H9 (cell line): ENCODE measurements at regions not wholly inside any gene's neighbourhood (a gene's known extent, or its start where the extent isn't known, plus 50 kb on each side); places are given as distances from the start of the nearest gene placed in this dataset.

Experiments used
- DNase-seq: peaks from one replicate; pipeline ENCODE4 v3.0.0-alpha.2; 2017
- H2AFZ ChIP-seq: one replicate; pipeline ENCODE4 v1.6.1; 2013; ENCODE audit warnings: mild to moderate bottlenecking, low read length, control low read depth, moderate library complexity
- H2AK5ac ChIP-seq: 2 replicates; pipeline ENCODE4 v1.6.1; 2013; ENCODE audit warnings: low read length, control low read depth, mixed read lengths; ENCODE audit not compliant: insufficient read length
- H2BK120ac ChIP-seq: one replicate; pipeline ENCODE4 v1.6.1; 2013; ENCODE audit warnings: low read depth, mild to moderate bottlenecking, low read length, control low read depth, inconsistent platforms; ENCODE audit not compliant: poor library complexity, severe bottlenecking
- H2BK12ac ChIP-seq: 2 replicates; pipeline ENCODE4 v1.6.1; 2013; ENCODE audit warnings: low read length, control low read depth, mixed read lengths, low read depth; ENCODE audit not compliant: insufficient read length
- H2BK15ac ChIP-seq: 2 replicates; pipeline ENCODE4 v1.6.1; 2013; ENCODE audit warnings: low read depth, low read length, control low read depth
- H2BK20ac ChIP-seq: one replicate; pipeline ENCODE4 v1.6.1; 2013; ENCODE audit warnings: low read depth, mild to moderate bottlenecking, low read length, control low read depth, inconsistent platforms; ENCODE audit not compliant: poor library complexity, severe bottlenecking
- H2BK5ac ChIP-seq: 2 replicates; pipeline ENCODE4 v1.6.1; 2013; ENCODE audit warnings: low read length, control low read depth, mixed read lengths; ENCODE audit not compliant: insufficient read length
- H3K14ac ChIP-seq: 2 replicates; pipeline ENCODE4 v1.6.1; 2013; ENCODE audit warnings: low read length, control low read depth; ENCODE audit not compliant: insufficient read depth
- H3K18ac ChIP-seq: 2 replicates; pipeline ENCODE4 v1.6.1; 2013; ENCODE audit warnings: low read depth, mild to moderate bottlenecking, mixed read lengths, low read length, control low read depth; ENCODE audit not compliant: insufficient read length
- H3K23ac ChIP-seq: 2 replicates; pipeline ENCODE4 v1.6.1; 2013; ENCODE audit warnings: low read length, control low read depth, mixed read lengths, low read depth; ENCODE audit not compliant: insufficient read length
- H3K23me2 ChIP-seq: 2 replicates; pipeline ENCODE4 v1.6.1; 2013; ENCODE audit warnings: low read depth, mild to moderate bottlenecking, mixed read lengths, low read length, control low read depth; ENCODE audit not compliant: insufficient read length, poor library complexity, severe bottlenecking
- H3K27ac ChIP-seq: 2 replicates; pipeline ENCODE4 v1.5.1; 2013; ENCODE audit warnings: low read length, control low read depth, mixed read lengths, low read depth; ENCODE audit not compliant: insufficient read length
- H3K27me3 ChIP-seq: 2 replicates; pipeline ENCODE4 v1.6.1; 2013; ENCODE audit warnings: low read length, control low read depth, inconsistent platforms; ENCODE audit not compliant: insufficient read depth
- H3K4ac ChIP-seq: 2 replicates; pipeline ENCODE4 v1.6.1; 2013; ENCODE audit warnings: low read depth, mild to moderate bottlenecking, control low read depth, inconsistent platforms, low read length, moderate library complexity
- H3K4me1 ChIP-seq: 2 replicates; pipeline ENCODE4 v1.6.1; 2013; ENCODE audit warnings: low read length, control low read depth, inconsistent platforms; ENCODE audit not compliant: insufficient read depth
- H3K4me2 ChIP-seq: 2 replicates; pipeline ENCODE4 v1.6.1; 2013; ENCODE audit warnings: low read length, control low read depth, mixed read lengths; ENCODE audit not compliant: insufficient read length, insufficient read depth
- H3K56ac ChIP-seq: 2 replicates; pipeline ENCODE4 v1.6.1; 2013; ENCODE audit warnings: low read depth, mild to moderate bottlenecking, mixed read lengths, low read length, control low read depth; ENCODE audit not compliant: insufficient read length
- H3K79me1 ChIP-seq: 2 replicates; pipeline ENCODE4 v1.6.1; 2013; ENCODE audit warnings: low read depth, mild to moderate bottlenecking, moderate library complexity, low read length, control low read depth, inconsistent platforms; ENCODE audit not compliant: insufficient read depth, poor library complexity, severe bottlenecking
- H3K79me2 ChIP-seq: 2 replicates; pipeline ENCODE4 v1.6.1; 2013; ENCODE audit warnings: low read length, control low read depth, inconsistent platforms; ENCODE audit not compliant: insufficient read depth
- H3K9ac ChIP-seq: 2 replicates; pipeline ENCODE4 v1.6.1; 2013; ENCODE audit warnings: low read length, control low read depth, mixed read lengths; ENCODE audit not compliant: insufficient read length; ENCODE audit errors: extremely low read depth
- H3K9me3 ChIP-seq: one replicate; pipeline ENCODE4 v1.6.1; 2013; ENCODE audit warnings: low read depth, low read length, inconsistent platforms; ENCODE audit not compliant: control insufficient read depth
- H3T11ph ChIP-seq: one replicate; pipeline ENCODE4 v1.6.1; 2013; ENCODE audit warnings: mild to moderate bottlenecking, low read length, control low read depth, inconsistent platforms
- H4K20me1 ChIP-seq: one replicate; pipeline ENCODE4 v1.6.1; 2013; ENCODE audit not compliant: control insufficient read depth, insufficient read length, insufficient read depth
- H4K5ac ChIP-seq: 2 replicates; pipeline ENCODE4 v1.6.1; 2013; ENCODE audit warnings: low read depth, mild to moderate bottlenecking, mixed read lengths, low read length, control low read depth; ENCODE audit not compliant: insufficient read length
- H4K8ac ChIP-seq: replicated peaks from 2 replicates; pipeline ENCODE4 v1.6.1; 2013; ENCODE audit warnings: low read length, control low read depth, mixed read lengths, low read depth; ENCODE audit not compliant: insufficient read length
- H4K91ac ChIP-seq: 2 replicates; pipeline ENCODE4 v1.6.1; 2013; ENCODE audit warnings: low read depth, mild to moderate bottlenecking, moderate library complexity, mixed read lengths, low read length, control low read depth; ENCODE audit not compliant: insufficient read length
- H3K27ac Mint-ChIP-seq, 3 experiments: 2 replicates in 2 of 3; 3 replicates in 1 of 3; pipeline ENCODE4 v1.8.0; 2020 to 2021; ENCODE audit warnings: mixed read lengths in 3 of 3, mild to moderate bottlenecking in 1 of 3, moderate library complexity in 1 of 3
- H3K27me3 Mint-ChIP-seq: 2 replicates; pipeline ENCODE4 v1.8.0; 2021; ENCODE audit warnings: low read depth, mild to moderate bottlenecking, moderate library complexity, mixed read lengths
- H3K36me3 Mint-ChIP-seq, 3 experiments: 2 replicates in 2 of 3; 3 replicates in 1 of 3; pipeline ENCODE4 v1.8.0; 2020 to 2021; ENCODE audit warnings: low read depth in 3 of 3, mixed read lengths in 3 of 3; ENCODE audit not compliant: insufficient read depth in 1 of 3
- H3K4me1 Mint-ChIP-seq, 2 experiments: 2 replicates each; pipeline ENCODE4 v1.8.0; 2020; ENCODE audit warnings: mixed read lengths in 2 of 2
- H3K4me3 Mint-ChIP-seq, 2 experiments: 2 replicates in 1 of 2; 3 replicates in 1 of 2; pipeline ENCODE4 v1.8.0; 2020 to 2021; ENCODE audit warnings: mild to moderate bottlenecking in 2 of 2, mixed read lengths in 2 of 2, moderate library complexity in 1 of 2
- H3K9me3 Mint-ChIP-seq, 2 experiments: 2 replicates in 1 of 2; 3 replicates in 1 of 2; pipeline ENCODE4 v1.8.0; 2020; ENCODE audit warnings: mild to moderate bottlenecking in 2 of 2, mixed read lengths in 2 of 2, moderate library complexity in 1 of 2
- CTCF ChIP-seq: fragments of 200-600 bp; sonication (generic); conservative IDR thresholded peaks from 3 replicates; pipeline ENCODE4 v1.8.0; 2021; ENCODE audit warnings: antibody characterized with exemption, mild to moderate bottlenecking
- WGBS: extraction: QIAGEN DNeasy Blood & Tissue Kit; methylation state at CpG from one replicate; pipeline ENCODE4 v1.1.7; 2013; ENCODE audit warnings: missing lambda C conversion rate, low lambda C conversion rate, mixed read lengths; ENCODE audit not compliant: insufficient read length; ENCODE audit errors: extremely low coverage; 5-methylcytosine and 5-hydroxymethylcytosine counted together

GRCh38 chr4:38310446-38311043 is 350.3 kb downstream of the PTTG2 start:
- no peak overlapping the region for H2BK15ac ChIP-seq
- WGBS: no CpG with 5 or more reads among the region's 4 CpGs
- H3K9me3 Mint-ChIP-seq: no peaks in the 10 kb centered on the region
- no peak overlapping the region; the same call in 1 of the 2 replicates for H3K14ac ChIP-seq
- H2BK20ac ChIP-seq: no peak overlapping the region
- H4K20me1 ChIP-seq: no peaks in the 10 kb centered on the region
- H3K27me3 ChIP-seq: no peaks in the 10 kb centered on the region
- H3K56ac ChIP-seq: no peak overlapping the region
- H2BK12ac ChIP-seq: no peak overlapping the region
- H3K23me2 ChIP-seq: no peaks in the 10 kb centered on the region
- H3K4me3 Mint-ChIP-seq: no peak overlapping the region
- no peak overlapping the region for H4K8ac ChIP-seq
- H2AK5ac ChIP-seq: no peak overlapping the region
- H2BK5ac ChIP-seq: no peak overlapping the region
- H3K79me1 ChIP-seq: no peaks in the 10 kb centered on the region
- no peak overlapping the region for H3K27ac Mint-ChIP-seq
- TF ChIP-seq CTCF: no peak
- DNase-seq: no peak
- no peak overlapping the region for H3K27ac ChIP-seq
- no peak overlapping the region for H3K23ac ChIP-seq
- H3K4me1 Mint-ChIP-seq: peaks cover 3 to 6% of the 10 kb centered on the region in 2 experiments; a peak in 3 of 4 replicates
- peaks cover 2% of the 10 kb centered on the region; the same call in 1 of the 2 replicates for H3K27me3 Mint-ChIP-seq
- H3T11ph ChIP-seq: no peak overlapping the region
- no peaks in the 10 kb centered on the region for H3K79me2 ChIP-seq
- no peak overlapping the region for H3K9ac ChIP-seq
- H4K91ac ChIP-seq: no peak overlapping the region
- peaks cover 3% of the 10 kb centered on the region for H3K4me1 ChIP-seq
- no peak overlapping the region for H2AFZ ChIP-seq
- no peak overlapping the region for H3K4ac ChIP-seq
- H2BK120ac ChIP-seq: no peak overlapping the region
- H3K36me3 Mint-ChIP-seq: no peaks in the 10 kb centered on the region
- H3K4me2 ChIP-seq: no peak overlapping the region
- no peak overlapping the region for H4K5ac ChIP-seq
- no peaks in the 10 kb centered on the region for H3K9me3 ChIP-seq
- no peak overlapping the region for H3K18ac ChIP-seq
